ENCODE measurements at regions not wholly inside any gene's neighbourhood (a gene's known extent, or its start where the extent isn't known, plus 50 kb on each side); places are given as distances from the start of the nearest gene placed in this dataset.

DNA sequence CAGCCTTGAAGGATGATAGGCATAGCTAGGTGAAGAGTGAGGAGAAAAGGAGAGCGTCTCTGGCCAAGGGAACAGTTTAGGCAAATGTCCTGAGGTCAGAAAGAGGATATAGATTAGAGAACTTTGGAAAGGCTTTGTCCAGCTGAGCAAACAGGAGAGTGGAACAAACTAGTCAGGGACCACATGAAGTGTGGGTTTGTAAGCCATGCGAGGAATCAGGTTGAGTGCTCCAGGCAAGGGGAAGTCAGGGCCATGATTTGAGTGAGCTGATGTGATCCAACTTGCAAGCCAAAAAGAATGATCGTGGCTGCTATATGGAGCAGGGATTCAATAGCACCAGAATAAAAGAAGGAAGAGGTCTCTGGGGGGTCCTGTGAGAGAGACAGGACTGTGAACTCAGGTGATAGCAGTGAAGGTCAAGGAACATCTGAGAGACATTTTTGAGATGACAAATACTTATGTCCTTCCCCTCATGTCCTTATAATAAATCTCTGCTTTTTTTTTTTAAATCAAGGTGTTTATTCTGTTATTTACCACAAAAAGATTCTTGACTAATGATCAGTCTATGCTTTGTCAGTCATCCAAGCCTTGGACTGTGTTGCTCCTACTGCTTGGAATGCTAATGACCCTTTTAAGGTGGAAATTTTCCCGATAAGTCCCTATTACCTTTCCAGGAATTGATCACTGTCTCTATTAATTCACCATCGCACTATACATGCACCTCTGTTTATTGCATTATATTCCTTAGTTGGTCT, 472.6 kb downstream of the TXNL1 start:
- DNase-seq = no peak

DNA sequence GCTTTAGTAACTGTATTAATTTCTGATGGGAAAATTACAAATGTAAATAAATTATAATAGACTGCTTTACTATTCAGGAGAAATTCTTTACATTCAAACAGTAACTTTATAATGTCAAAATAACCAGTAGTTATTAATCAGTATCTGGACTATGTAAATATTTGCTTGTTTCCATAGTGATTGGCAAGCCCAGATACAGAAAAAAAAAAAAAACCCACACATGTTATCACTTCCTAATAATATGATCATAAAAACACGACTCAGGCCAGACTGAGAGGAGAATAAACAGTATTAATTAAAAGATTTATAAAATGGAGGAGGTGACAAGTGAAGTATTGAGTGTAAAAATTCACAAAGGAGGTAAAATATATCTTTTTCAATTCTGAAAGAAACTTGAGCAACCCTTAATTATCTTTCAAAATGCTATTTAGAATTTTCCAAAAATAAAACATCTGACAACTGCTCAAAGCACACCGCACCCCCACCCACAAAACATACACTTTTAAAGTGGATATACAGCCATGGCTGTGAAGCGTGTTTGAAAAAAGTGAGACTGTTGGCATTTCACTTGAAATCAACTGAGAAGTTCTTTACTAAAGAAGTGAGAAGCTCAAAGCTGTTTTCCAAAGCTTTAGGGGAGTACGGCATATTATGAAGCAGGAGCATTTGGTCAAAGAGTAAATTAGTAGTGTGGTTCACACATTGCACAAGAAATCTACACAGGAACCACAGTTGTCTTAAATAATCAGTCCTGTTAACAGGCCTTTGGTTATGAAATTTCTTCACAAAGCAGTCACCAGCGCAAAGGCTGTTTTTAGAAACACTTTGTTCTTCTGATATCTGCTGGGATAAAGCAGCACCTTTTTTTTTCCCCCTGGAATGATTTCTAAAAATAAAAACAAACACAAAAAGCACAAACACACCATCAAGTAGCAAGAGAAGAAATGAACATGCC, 475.8 kb downstream of the TXNL1 start:
- DNase-seq = no peak

DNA sequence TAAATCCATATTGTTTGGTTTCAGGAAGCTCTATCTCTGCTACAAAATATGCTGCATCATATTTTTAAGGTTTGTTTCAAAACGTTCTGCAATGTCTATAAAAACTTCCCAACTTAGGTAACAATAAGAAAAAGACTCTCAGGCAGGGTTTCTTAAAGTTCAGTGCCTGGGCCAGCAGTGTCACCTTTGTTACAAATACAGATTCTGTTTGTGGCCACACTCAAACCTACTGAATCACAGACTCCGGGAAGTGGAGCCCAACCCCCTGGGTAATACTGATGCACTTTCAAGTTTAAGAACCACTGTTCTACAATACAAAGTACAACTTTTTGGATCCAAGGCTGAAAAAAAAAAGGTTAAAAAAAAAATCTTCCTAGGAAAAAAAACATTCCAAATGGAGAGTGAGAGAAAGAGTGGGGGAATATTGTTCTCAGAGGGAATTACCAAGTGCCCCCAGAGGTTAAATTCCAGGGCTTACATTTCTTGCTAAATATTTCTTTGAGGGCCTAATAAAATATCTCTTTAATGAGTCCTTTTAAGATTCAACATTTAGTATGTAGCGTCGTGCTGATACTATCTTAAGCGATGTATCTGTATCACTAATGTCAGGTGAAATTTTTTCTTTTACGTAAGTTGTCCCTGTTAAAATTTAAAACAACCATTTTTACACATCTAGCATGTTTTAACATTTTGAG, 476.7 kb downstream of the TXNL1 start:
- DNase-seq = no peak

- no peak for DNase-seq
Observed at GRCh38 chr18:56158676-56159075, 479.7 kb downstream of the TXNL1 start.

- DNase-seq = no peak
Observed at GRCh38 chr18:56157541-56157940, 480.9 kb downstream of the TXNL1 start.

DNA sequence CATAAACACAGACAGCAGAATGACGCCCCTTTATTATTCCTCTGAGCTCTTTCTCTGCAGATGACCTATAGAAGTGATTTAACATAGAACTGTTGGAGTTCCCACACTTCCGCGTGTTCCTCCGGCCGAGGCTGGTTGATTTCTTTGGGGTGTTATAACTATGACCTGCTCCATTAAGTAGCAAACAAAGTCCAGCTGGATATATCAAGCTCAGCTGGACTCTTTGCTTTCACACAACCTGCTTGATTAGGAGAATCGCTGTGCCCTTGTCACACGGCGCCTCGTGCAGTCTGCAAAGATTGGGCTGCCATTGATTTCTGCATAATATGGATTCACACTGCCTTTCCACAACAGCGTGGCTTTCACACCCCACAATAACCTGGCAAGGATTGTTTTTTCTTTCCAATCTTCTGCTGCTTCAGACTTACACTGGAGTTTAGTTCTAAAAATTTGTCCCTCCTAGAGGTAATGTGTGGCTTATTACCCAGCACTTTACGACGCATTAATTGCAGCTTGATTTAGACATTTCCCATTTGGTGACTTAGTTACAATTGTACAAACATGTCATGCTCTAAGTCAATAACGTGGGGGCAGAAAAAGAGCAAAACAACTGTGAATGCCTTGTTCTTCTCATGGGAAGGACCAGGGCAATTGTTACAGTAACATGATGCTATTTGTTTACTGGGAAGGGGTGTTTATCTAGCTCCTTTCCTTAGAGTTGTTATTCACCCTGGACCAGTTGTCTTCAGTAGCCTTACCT, 485.7 kb downstream of the TXNL1 start:
- no peak for DNase-seq

GRCh38 chr18:56148373-56148772, 490.0 kb downstream of the TXNL1 start:
- DNase-seq = no peak

DNA sequence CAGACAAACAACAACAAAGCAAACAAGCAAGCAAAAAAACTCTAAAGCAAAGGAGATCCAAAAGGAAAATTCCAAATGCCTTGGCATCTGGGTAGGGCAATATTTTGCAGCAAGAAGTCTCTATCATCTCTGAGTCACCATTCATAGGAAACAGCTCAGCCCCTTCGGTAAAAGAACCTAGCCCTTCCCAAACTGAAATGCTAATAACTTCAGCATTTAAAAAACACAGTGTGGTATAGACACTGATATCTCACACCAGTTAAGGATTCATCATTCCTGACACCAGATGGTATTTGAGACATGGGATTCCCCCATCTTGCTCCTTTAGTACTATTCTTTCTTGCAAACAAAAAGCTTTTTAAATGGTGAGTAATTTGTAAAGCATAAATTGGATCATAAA, 491.8 kb downstream of the TXNL1 start:
- DNase-seq = no peak

GRCh38 chr18:56142001-56142400, 496.4 kb downstream of the TXNL1 start:
- DNase-seq = no peak

DNA sequence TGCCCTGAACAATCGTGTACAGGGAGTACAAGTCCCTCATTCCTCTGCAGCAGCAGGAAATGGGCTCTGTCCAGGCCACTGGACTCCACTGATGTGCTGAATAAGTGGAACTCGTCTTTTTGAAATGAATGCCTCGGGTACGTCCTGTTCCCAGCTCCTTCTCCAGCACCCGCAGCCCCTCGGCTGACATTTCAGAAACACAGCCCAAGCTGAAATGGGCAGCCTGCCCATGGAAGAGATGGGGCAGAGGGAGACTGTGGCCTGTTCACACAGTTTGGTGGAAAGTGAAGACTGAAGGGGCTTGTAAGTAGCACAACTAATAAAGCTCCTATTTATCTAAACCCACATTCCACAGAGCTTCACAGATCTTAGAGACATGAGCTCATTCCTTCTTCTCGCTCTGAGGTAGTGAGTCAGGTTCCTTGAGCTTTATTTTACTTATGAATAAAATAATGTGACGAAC, 498.6 kb downstream of the TXNL1 start:
- no peak for DNase-seq

DNA sequence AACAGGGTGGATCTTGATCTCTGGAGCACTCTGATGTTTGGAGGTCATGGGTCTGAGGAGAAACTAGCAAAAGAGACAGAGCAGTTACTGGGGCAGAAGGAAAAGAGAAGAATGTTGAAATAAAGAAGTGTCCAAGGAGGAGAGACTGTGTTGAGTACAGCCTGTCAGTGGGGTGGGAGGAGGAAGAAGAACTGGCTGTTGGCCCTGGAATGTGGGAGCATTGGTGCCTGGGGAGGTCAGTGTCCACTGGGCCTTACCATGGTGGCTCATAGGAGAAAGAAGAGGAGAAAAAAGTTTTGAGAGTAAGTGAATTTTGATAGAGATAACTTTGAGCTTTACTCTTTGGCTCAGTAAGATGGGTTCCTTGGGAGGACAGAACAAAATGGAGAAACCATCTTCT, 499.0 kb downstream of the TXNL1 start:
- DNase-seq = no peak

- no peak for DNase-seq
Observed at GRCh38 chr18:56136105-56136504, 502.3 kb downstream of the TXNL1 start.

DNA sequence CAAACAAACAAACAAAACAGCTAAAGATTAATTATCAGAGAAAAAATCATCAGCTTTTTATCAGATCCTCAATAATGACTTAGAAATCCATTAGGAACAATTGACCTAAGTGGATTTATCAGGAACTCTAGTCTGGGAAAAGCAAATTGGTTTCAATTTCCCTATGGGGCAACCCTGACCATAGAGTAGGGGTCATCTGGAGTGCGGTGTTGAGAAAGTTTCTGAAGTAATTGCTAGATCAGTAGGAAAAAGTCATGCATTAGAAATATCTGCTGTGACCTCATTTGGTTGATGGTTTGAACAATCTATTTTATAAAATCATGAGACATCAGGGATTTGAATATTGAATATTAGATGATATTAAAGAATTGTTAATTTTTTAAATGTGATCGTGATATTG, 507.9 kb downstream of the TXNL1 start:
- DNase-seq = no peak

GRCh38 chr18:56128153-56128791, 510.1 kb downstream of the TXNL1 start:
- no peak for DNase-seq

- DNase-seq = no peak
Observed at GRCh38 chr18:56127322-56128099, 510.9 kb downstream of the TXNL1 start.

DNA sequence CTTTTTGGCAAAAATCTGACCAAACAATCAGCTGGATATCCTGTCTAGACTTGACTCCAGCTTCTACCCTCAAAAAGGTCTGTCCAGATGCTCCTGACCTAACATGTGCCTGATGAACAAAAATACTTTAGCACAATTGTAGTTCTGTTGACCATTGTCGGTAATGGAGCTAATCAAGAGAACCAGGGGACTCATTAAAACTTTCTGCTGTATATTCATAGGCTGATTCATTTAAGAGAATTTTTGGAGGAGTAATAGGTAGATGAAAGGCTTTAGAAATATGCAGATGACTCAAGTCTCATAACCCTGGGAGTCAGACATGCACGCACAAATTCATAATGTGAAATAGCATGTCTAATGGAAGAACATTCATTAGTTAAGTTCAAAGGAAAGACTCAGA, 514.2 kb downstream of the TXNL1 start:
- no peak for DNase-seq

DNA sequence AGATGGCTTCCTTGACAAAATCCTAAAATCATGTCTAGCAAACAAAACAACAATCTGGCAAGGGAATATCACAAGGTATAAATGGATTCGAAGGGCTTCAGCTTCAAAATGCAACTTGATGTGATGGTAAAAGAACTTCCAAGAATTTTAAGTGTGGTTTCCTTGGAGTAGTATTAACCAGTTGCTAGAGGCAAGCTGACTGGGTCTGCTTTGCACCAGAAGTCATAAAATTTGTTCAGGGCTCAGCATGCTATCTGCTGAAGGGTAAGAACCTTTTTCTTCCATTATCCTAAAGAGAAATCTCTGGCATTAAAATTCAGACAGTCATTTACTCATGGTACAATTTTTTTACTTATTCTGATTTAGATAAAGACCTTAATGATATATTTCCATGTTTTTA, 516.7 kb downstream of the TXNL1 start:
- no peak for DNase-seq

DNA sequence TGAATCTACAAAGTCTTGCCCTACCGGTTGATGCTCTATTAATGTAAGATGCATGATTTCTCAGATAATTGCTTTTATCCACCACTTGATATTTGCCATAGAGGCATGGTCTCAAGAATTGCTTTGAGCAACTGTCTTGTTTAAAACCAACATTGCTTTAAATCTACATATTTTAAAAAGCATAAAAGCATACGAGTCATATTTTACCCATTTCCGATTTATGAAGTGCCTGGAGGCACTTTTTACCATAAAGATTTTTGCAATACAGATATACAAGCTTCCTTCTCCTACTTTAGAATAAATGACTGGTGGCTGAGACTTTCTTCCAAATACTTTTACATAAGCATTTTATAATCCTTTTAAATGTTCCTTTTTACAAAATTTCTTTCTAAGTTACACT, 517.6 kb downstream of the TXNL1 start:
- DNase-seq = no peak

GRCh38 chr18:56119681-56120080, 518.7 kb downstream of the TXNL1 start:
- DNase-seq = no peak

DNA sequence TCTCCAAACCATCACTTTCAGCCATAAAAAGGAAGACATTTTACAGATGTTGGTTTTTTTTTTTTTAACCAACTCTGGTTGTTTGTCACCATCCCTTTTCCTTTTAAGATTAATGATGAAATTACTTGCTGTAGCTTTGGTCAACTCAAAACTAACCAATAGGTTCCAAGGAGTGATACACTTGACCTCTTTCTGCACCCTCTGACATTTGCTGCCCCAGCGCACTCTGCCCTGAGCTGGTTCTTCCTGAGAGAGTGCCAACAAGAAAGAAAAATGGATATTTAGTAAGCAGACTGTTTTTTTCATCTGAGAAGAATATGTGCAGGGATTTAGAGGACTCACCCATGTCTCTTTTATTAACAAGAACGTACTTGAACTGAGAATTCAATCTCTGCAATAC, 520.0 kb downstream of the TXNL1 start:
- DNase-seq = no peak
